HG03064 (cell line): ENCODE measurements at regions not wholly inside any gene's neighbourhood (a gene's known extent, or its start where the extent isn't known, plus 50 kb on each side); places are given as distances from the start of the nearest gene placed in this dataset.

Source experiments
- ATAC-seq: cut with Tn5 transposase; IDR thresholded peaks from one replicate; pipeline ENCODE4 v1.9.1; 2021; ENCODE audit warnings: low read depth; ENCODE audit not compliant: unreplicated experiment

GRCh38 chr3:18008706-18009368 is 266.4 kb upstream of the TBC1D5 start:
- no peak for ATAC-seq

GRCh38 chr3:18007980-18008379 is 265.5 kb upstream of the TBC1D5 start:
- ATAC-seq = no peak

GRCh38 chr3:17995769-17996168 is 253.3 kb upstream of the TBC1D5 start:
- ATAC-seq = no peak

- ATAC-seq = no peak
Observed at GRCh38 chr3:17994167-17994566, 251.7 kb upstream of the TBC1D5 start.

GRCh38 chr3:17990390-17990789 is 248.0 kb upstream of the TBC1D5 start:
- ATAC-seq = no peak

GRCh38 chr3:17986348-17986816 is 244.0 kb upstream of the TBC1D5 start:
- no peak for ATAC-seq

- ATAC-seq = no peak
Observed at GRCh38 chr3:17985658-17986347, 243.4 kb upstream of the TBC1D5 start.

- ATAC-seq = no peak
Observed at GRCh38 chr3:17983106-17983505, 240.7 kb upstream of the TBC1D5 start.

GRCh38 chr3:17982211-17982880 is 239.9 kb upstream of the TBC1D5 start:
- no peak for ATAC-seq

- no peak for ATAC-seq
Observed at GRCh38 chr3:17980863-17981262, 238.4 kb upstream of the TBC1D5 start.

- ATAC-seq = no peak
Observed at GRCh38 chr3:17979911-17980310, 237.5 kb upstream of the TBC1D5 start.

- ATAC-seq = no peak
Observed at GRCh38 chr3:17979252-17979651, 236.8 kb upstream of the TBC1D5 start.

- ATAC-seq = no peak
Observed at GRCh38 chr3:17974206-17974841, 231.9 kb upstream of the TBC1D5 start.

GRCh38 chr3:17972959-17973906 is 230.8 kb upstream of the TBC1D5 start:
- ATAC-seq = no peak

GRCh38 chr3:17972476-17972875 is 230.0 kb upstream of the TBC1D5 start:
- no peak for ATAC-seq

- no peak for ATAC-seq
Observed at GRCh38 chr3:17972030-17972429, 229.6 kb upstream of the TBC1D5 start.

GRCh38 chr3:17969985-17970568 is 227.6 kb upstream of the TBC1D5 start:
- no peak for ATAC-seq

- ATAC-seq = no peak
Observed at GRCh38 chr3:17969244-17969643, 226.8 kb upstream of the TBC1D5 start.

GRCh38 chr3:17967953-17968607 is 225.6 kb upstream of the TBC1D5 start:
- ATAC-seq = no peak
